CMK (cell line): ENCODE measurements at regions not wholly inside any gene's neighbourhood (a gene's known extent, or its start where the extent isn't known, plus 50 kb on each side); places are given as distances from the start of the nearest gene placed in this dataset.

Source experiments
- DNase-seq: peaks from one replicate; pipeline ENCODE4 v3.0.0-alpha.2; 2010; ENCODE audit warnings: low read depth

DNA sequence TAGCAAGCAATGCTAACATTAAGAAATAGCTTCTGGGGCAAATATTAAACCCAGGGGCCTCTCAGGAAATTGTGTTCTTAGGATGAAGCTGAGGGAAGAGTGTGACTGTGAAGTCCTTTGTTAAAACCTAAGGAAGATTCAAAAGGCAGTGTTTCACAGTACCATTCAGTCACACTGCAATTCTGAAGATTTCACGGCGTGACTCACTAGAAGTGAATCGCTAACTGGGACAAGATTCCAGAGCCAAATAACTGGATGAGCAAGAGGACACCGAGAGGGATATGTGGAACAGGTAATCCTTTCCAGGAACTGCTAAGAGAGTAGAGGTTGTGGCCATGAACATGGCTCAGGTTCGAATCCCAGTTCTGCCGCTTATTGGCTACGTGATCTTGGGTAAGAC, 61.8 kb upstream of the SMAD3 start:
- DNase-seq = no peak

DNA sequence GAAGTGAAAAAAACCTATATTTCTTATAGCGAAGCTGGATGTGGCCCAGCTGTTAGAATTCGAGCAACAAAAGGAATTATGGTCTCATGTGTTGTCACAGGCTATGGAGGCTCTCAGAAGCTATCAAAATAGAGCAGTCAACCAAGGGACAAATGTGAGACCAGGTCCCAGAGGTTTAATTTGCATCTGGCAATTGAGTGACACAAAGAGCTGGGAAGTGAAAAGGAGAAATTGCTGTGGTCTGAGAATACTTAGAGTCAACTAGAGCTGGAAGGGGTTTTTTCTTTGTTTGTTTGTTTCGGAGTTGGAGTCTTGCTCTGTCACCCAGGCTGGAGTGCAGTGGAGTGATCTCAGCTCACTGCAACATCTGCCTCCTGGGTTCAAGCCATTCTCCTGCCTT, 61.3 kb upstream of the SMAD3 start:
- no peak for DNase-seq

DNA sequence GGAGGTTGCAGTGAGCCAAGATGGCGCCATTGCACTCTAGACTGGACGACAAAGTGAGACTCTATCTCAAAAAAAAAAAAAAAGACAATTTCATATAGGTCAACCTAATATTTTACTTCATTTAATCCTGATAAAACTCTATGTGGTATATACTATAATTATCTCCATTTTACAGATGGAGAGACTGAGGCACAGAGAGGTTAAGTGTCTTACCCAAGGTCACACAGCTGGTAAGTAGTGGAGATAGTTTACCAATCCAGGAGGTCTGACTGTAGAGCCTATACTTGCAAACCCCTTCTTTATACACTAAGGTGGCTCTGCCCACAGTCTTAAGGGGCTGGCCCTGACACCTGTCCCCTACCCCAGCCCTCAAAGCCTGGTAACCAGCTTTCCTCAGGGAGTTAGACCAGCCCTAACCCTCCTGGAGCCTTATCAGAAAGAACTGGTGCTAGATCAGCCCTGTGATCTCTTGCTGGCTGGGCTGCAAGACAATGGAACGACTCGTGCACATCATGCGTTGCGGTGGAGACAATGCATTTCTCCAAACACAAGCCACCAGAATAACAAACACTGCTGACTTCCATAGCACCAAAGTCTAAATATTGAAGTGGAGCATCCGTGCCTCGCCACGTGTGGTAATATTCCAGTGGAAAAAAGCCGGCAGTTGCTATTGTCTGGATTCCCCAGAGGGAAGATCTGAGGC, 60.0 kb upstream of the SMAD3 start:
- no peak for DNase-seq

DNA sequence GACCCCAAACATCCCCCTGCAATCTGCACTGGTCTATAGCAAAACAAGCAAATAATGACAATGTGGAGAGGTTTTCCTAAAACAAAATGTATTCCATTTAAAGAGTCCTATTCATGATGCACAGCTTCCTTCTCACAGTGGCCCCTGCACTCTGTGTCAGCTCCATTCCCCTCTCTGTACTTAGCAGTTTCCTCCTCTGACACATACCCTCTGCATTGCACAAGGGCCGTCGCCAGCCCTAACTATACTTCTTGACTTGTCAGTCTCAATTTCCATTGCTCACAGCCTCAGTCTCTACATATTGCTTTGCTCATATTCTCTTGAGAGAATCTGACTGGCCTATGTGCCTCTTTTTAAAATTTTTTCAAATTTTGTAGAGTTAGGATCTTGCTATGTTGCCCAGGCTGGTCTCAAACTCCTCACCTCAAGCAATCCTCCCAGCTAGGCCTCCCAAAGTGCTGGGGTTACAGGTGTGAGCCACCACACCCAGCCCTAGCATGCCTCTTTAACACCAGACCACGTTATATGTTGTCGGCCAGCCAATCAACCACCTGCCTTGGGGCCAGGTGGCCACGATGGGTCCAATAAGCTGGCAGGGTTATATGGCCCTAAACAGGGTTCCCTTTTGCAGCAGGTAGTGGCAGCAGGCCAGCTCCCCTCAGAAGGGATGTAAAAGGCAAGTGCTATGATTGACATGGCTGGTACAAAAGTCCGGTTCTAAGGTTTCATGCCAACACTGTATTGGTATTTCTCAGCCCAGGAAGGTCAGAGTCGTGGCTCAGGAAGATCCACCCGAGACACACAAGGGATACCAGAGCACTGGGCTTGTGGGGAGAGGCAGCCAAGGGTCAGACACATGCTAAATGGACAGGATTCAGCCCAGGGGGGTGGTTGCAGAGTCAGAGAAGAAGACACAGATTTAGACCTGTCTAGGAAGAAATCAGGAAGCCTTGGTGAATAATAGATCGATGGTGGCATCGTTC, 59.0 kb upstream of the SMAD3 start:
- no peak for DNase-seq

DNA sequence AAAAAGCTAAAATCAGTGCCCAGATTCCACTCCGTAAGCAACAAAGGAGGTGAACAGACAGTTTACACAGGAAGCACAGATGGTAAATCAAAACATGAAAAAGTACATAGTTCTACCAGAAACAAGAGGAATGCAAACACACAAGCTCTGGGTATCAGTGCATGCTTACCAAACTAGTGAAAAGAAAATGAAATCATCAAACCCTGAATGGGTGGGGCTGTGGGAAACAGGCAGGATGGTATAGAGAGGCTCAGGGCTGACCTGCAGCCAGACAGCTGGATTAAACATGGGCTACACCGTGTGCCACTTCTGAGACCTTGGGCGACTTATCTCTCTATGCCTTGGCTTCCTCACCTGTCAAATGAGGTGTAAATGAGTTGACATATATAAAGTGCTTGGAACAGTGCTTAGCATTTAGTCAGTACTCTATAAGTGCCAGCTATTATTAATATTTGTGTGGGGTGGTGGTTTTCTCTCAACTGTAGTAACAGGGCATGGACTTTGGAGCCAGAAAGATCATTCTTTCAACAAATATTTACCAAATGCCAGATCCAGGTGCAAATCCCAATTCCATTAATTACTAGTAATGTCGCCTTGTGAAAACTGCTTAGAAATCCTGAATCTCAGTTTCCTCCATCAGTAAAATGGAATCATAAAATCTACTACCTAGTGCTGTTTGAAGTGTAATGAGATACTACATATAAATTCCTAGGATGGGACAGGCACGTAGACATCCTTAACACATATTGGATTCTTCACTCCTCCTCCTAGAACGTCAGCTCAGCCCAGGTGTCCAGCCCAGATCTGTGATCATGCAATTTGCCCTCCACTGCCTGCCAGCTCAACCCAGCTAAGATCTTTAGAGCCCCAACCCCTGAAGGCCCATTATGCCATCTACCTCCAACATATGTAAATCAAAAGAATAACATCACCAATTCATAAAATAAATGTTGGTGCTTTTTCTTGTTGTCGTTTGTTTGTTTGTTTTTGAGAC, 55.5 kb upstream of the SMAD3 start:
- DNase-seq = no peak

- DNase-seq = no peak
These were observed 54.3 kb upstream of the SMAD3 start for GRCh38 chr15:67010898-67011616.

GRCh38 chr15:67011617-67012005, 53.8 kb upstream of the SMAD3 start:
- no peak for DNase-seq

DNA sequence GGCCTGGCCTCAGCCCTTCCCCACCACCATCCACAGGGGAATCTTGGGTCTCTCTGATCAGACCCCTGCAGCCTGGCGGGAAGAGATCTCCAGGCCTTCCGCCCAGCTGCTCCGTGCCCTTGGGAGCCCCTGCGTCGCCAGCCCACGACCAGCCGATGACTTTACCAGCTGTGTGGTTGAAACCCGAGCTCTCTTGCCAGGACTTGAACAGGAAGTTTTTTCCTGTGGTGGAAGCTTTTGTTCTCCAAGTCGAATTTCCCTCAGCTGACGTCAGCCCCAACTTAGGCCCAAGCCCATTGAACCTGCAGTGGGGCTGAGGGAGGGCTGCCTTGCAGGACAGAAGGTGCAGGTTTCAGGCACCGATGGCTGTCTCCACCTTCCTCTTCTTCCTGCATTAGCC, 51.7 kb upstream of the SMAD3 start:
- no peak for DNase-seq
